Hepatocyte (in vitro differentiated cells): ENCODE measurements at regions not wholly inside any gene's neighbourhood (a gene's known extent, or its start where the extent isn't known, plus 50 kb on each side); places are given as distances from the start of the nearest gene placed in this dataset.

ENCODE experiments used
- DNase-seq: peaks from one replicate; pipeline ENCODE4 v3.0.0-alpha.2; 2016; ENCODE audit warnings: low spot score
- H2AFZ ChIP-seq: fragments of 200-600 bp; sonication (generic); 2 replicates; pipeline ENCODE4 v1.6.0; 2016; ENCODE audit warnings: antibody characterized with exemption, mild to moderate bottlenecking
- H3K27ac ChIP-seq: fragments of 200-600 bp; sonication (generic); 2 replicates; pipeline ENCODE4 v1.5.1; 2016; ENCODE audit warnings: mild to moderate bottlenecking
- H3K27me3 ChIP-seq: fragments of 200-600 bp; sonication (generic); 2 replicates; pipeline ENCODE4 v1.6.1; 2016
- H3K36me3 ChIP-seq: fragments of 200-600 bp; sonication (generic); replicated peaks from 2 replicates; pipeline ENCODE4 v1.5.1; 2016; ENCODE audit warnings: low read depth; ENCODE audit not compliant: insufficient read depth
- H3K4me1 ChIP-seq: fragments of 200-600 bp; sonication (generic); 2 replicates; pipeline ENCODE4 v1.5.1; 2016; ENCODE audit warnings: mild to moderate bottlenecking, moderate library complexity; ENCODE audit not compliant: insufficient read depth
- H3K4me2 ChIP-seq: fragments of 200-600 bp; sonication (generic); 2 replicates; pipeline ENCODE4 v1.6.0; 2016
- H3K4me3 ChIP-seq: fragments of 200-600 bp; sonication (generic); 2 replicates; pipeline ENCODE4 v1.5.1; 2016; ENCODE audit warnings: mild to moderate bottlenecking
- H3K79me2 ChIP-seq: fragments of 200-600 bp; sonication (generic); 2 replicates; pipeline ENCODE4 v1.6.0; 2017; ENCODE audit warnings: mild to moderate bottlenecking
- H3K9me2 ChIP-seq: fragments of 200-600 bp; sonication (generic); replicated peaks from 2 replicates; pipeline ENCODE4 v1.6.0; 2017; ENCODE audit warnings: mild to moderate bottlenecking; ENCODE audit not compliant: insufficient read depth
- H3K9me3 ChIP-seq: fragments of 200-600 bp; sonication (generic); 2 replicates; pipeline ENCODE4 v1.5.1; 2016; ENCODE audit warnings: low read depth, mild to moderate bottlenecking
- H4K20me1 ChIP-seq: fragments of 200-600 bp; sonication (generic); 2 replicates; pipeline ENCODE4 v1.6.0; 2016; ENCODE audit warnings: mild to moderate bottlenecking; ENCODE audit not compliant: insufficient read depth, poor library complexity, severe bottlenecking
- CTCF ChIP-seq: fragments of 200-600 bp; sonication (generic); IDR thresholded peaks from 2 replicates; pipeline ENCODE4 v1.5.1; 2016; ENCODE audit warnings: antibody characterized with exemption, mild to moderate bottlenecking; ENCODE audit not compliant: poor library complexity
- EZH2 ChIP-seq: fragments of 200-600 bp; sonication (generic); IDR thresholded peaks from 2 replicates; pipeline ENCODE4 v1.6.1; 2016; ENCODE audit warnings: antibody characterized with exemption, mild to moderate bottlenecking, borderline replicate concordance
- EZH2phosphoT487 ChIP-seq: fragments of 200-600 bp; sonication (generic); IDR thresholded peaks from one replicate; pipeline ENCODE4 v1.6.1; 2018; ENCODE audit warnings: antibody characterized with exemption, mild to moderate bottlenecking, low read depth, moderate library complexity; ENCODE audit not compliant: unreplicated experiment, severe bottlenecking
- WGBS: methylation state at CpG from one replicate; pipeline ENCODE4 v1.1.6; 2016; ENCODE audit warnings: low lambda C conversion rate; ENCODE audit errors: missing lambda C conversion rate; 5-methylcytosine and 5-hydroxymethylcytosine counted together

GRCh38 chr11:32309530-32310213, 125.7 kb downstream of the WT1 start:
- 48% methylated on average over 9 of the region's 9 CpGs for WGBS

GRCh38 chr11:32310214-32310601, 125.1 kb downstream of the WT1 start:
- H4K20me1 ChIP-seq, result no peaks in the 10 kb centered on the region

More at GRCh38 chr11:32309530-32310213, 125.7 kb downstream of the WT1 start:
- no peak overlapping the region for H3K4me3 ChIP-seq
- peaks cover 25% of the 10 kb centered on the region for H3K4me1 ChIP-seq
- H4K20me1 ChIP-seq, result no peaks in the 10 kb centered on the region
- no peak overlapping the region for H2AFZ ChIP-seq
- TF ChIP-seq EZH2phosphoT487, result no peak
- no peak for TF ChIP-seq EZH2
- TF ChIP-seq CTCF, result no peak
- no peaks in the 10 kb centered on the region for H3K36me3 ChIP-seq
- H3K4me2 ChIP-seq, result peak overlapping the region; percentile 57
- H3K9me2 ChIP-seq, result no peaks in the 10 kb centered on the region
- no peaks in the 10 kb centered on the region for H3K79me2 ChIP-seq
- H3K27me3 ChIP-seq, result no peaks in the 10 kb centered on the region
- H3K9me3 ChIP-seq, result no peaks in the 10 kb centered on the region
- H3K27ac ChIP-seq, result no peak overlapping the region
- no peak for DNase-seq

GRCh38 chr11:32311346-32312065, 123.8 kb downstream of the WT1 start:
- H3K4me2 ChIP-seq, result no peak overlapping the region
- H3K27ac ChIP-seq, result no peak overlapping the region
- no peak for TF ChIP-seq EZH2

More at GRCh38 chr11:32310214-32310601, 125.1 kb downstream of the WT1 start:
- Histone ChIP-seq H3K79me2 (no peaks in the 10 kb centered on the region), H3K9me2 (no peaks in the 10 kb centered on the region), H3K4me2 (peak overlapping the region; percentile 57), H3K4me3 (no peak overlapping the region), H3K4me1 (peaks cover 25% of the 10 kb centered on the region), H3K27ac (no peak overlapping the region), H3K36me3 (no peaks in the 10 kb centered on the region), H3K9me3 (no peaks in the 10 kb centered on the region), H3K27me3 (no peaks in the 10 kb centered on the region), H2AFZ (no peak overlapping the region)
- peak; percentile 35 for DNase-seq
- 57% methylated on average over 6 of the region's 6 CpGs for WGBS
- TF ChIP-seq CTCF (no peak), EZH2phosphoT487 (no peak), EZH2 (no peak)

GRCh38 chr11:32312206-32312817, 123.0 kb downstream of the WT1 start:
- Histone ChIP-seq H3K9me3 (no peaks in the 10 kb centered on the region), H3K4me2 (peak overlapping the region; percentile 63), H4K20me1 (no peaks in the 10 kb centered on the region), H3K9me2 (no peaks in the 10 kb centered on the region), H3K4me3 (no peak overlapping the region), H3K36me3 (no peaks in the 10 kb centered on the region), H2AFZ (no peak overlapping the region), H3K4me1 (peaks cover 25% of the 10 kb centered on the region), H3K79me2 (no peaks in the 10 kb centered on the region), H3K27ac (peak overlapping the region; percentile 45), H3K27me3 (no peaks in the 10 kb centered on the region)
- TF ChIP-seq EZH2, result no peak
- no peak for TF ChIP-seq EZH2phosphoT487
- no peak for TF ChIP-seq CTCF
- 53% methylated on average over 6 of the region's 6 CpGs for WGBS
- DNase-seq, result no peak

More at GRCh38 chr11:32311346-32312065, 123.8 kb downstream of the WT1 start:
- Histone ChIP-seq H3K4me1 (peaks cover 25% of the 10 kb centered on the region), H4K20me1 (no peaks in the 10 kb centered on the region), H3K9me2 (no peaks in the 10 kb centered on the region), H3K4me3 (no peak overlapping the region), H3K36me3 (no peaks in the 10 kb centered on the region), H3K79me2 (no peaks in the 10 kb centered on the region), H3K27me3 (no peaks in the 10 kb centered on the region), H3K9me3 (no peaks in the 10 kb centered on the region), H2AFZ (no peak overlapping the region)
- 90% methylated on average over 6 of the region's 6 CpGs for WGBS
- no peak for DNase-seq
